Thoracic aorta (tissue), 2 donors: ENCODE measurements at regions not wholly inside any gene's neighbourhood (a gene's known extent, or its start where the extent isn't known, plus 50 kb on each side); places are given as distances from the start of the nearest gene placed in this dataset.
"Not testable (repeated sequence)": the region's sequence is repeated elsewhere in the genome, so short reads cannot be mapped to it uniquely, and the experiment has no call there.

ENCODE experiments used
- ATAC-seq: fragments of 150-250 bp; one replicate; pipeline ENCODE4 v1.8.0; 2017; ENCODE audit warnings: low read depth; ENCODE audit not compliant: insufficient number of reproducible peaks, low FRiP score
- DNase-seq: peaks from one replicate; pipeline ENCODE4 v3.0.0-alpha.2; 2020; ENCODE audit warnings: low spot score
- H3K27ac ChIP-seq, 2 donors: fragments of 200-600 bp; sonication (generic); 1 replicate in 1 of 2; 2 replicates in 1 of 2; pipeline ENCODE4 v1.5.1; 2016; ENCODE audit warnings: mild to moderate bottlenecking in 2 of 2, moderate library complexity in 2 of 2
- H3K27me3 ChIP-seq: fragments of 200-600 bp; sonication (generic); replicated peaks from 2 replicates; pipeline ENCODE4 v1.6.0; 2016; ENCODE audit warnings: mild to moderate bottlenecking; ENCODE audit not compliant: insufficient read depth
- H3K36me3 ChIP-seq: fragments of 200-600 bp; sonication (generic); one replicate; pipeline ENCODE4 v1.5.1; 2016
- H3K4me1 ChIP-seq, 2 donors: fragments of 200-600 bp; sonication (generic); 1 replicate in 1 of 2; 2 replicates in 1 of 2; pipeline versions ENCODE4 v1.5.1 to v1.6.0; 2016; ENCODE audit warnings: low read depth in 2 of 2, mild to moderate bottlenecking in 1 of 2; ENCODE audit not compliant: control insufficient read depth in 1 of 2
- H3K4me3 ChIP-seq: fragments of 200-600 bp; sonication (generic); 2 replicates; pipeline ENCODE4 v1.5.1; 2016; ENCODE audit warnings: mild to moderate bottlenecking
- H3K9me3 ChIP-seq: fragments of 200-600 bp; sonication (generic); 2 replicates; pipeline ENCODE4 v1.5.1; 2016
- TF ChIP-seq, protein P1 (sequence below): fragments of 200-600 bp; sonication (generic); IDR thresholded peaks from one replicate; pipeline ENCODE4 v1.5.1; 2019; ENCODE audit warnings: antibody characterized with exemption

DNA sequence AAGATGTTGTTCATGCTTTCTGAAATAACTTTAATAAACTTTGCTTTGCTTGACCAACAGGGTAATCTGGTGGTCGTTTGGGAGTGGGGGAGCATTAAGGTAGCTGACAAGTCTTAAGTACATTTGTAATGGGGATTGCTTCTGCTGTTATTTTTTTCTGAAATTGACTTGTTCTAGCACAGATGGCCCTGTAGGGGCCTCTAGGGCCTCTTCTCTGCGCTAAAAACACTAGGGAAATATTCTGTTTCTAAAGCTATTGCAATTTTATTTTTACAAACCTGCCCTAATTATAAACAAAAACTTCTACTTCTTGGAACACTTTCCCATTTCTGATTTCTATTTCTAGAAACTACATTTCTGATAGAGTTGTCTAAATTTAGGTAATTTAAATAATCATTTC lies 191.3 kb upstream of the KCNJ3 start:
- TF ChIP-seq, protein P1, sequence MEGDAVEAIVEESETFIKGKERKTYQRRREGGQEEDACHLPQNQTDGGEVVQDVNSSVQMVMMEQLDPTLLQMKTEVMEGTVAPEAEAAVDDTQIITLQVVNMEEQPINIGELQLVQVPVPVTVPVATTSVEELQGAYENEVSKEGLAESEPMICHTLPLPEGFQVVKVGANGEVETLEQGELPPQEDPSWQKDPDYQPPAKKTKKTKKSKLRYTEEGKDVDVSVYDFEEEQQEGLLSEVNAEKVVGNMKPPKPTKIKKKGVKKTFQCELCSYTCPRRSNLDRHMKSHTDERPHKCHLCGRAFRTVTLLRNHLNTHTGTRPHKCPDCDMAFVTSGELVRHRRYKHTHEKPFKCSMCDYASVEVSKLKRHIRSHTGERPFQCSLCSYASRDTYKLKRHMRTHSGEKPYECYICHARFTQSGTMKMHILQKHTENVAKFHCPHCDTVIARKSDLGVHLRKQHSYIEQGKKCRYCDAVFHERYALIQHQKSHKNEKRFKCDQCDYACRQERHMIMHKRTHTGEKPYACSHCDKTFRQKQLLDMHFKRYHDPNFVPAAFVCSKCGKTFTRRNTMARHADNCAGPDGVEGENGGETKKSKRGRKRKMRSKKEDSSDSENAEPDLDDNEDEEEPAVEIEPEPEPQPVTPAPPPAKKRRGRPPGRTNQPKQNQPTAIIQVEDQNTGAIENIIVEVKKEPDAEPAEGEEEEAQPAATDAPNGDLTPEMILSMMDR = no peak
- DNase-seq = no peak
- H3K4me3 ChIP-seq = no peak overlapping the region
- no peak overlapping the region for H3K27ac ChIP-seq
- no peaks in the 10 kb centered on the region for H3K27me3 ChIP-seq
- ATAC-seq = no peak
- H3K9me3 ChIP-seq = no peaks in the 10 kb centered on the region
- H3K36me3 ChIP-seq = no peaks in the 10 kb centered on the region
- no peaks in the 10 kb centered on the region for H3K4me1 ChIP-seq

DNA sequence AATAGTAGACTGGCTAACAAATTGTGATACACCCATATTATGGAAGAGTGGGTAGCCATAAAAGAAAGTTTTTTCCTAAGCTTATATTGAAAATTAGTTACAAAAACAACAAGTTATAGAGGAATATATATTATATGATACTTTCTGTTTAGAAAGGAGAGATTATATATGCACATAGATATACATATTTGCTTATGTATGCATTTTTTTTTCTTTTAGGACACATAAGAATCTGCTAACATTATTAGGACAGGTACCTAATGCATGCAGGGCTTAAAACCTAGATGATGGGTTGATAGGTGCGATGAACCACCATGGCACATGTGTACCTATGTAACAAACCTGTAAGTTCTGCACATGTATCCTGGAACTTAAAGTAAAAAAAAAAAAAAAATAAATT lies 179.6 kb upstream of the KCNJ3 start:
- no peak for DNase-seq
- no peaks in the 10 kb centered on the region for H3K4me1 ChIP-seq
- H3K4me3 ChIP-seq = no peak overlapping the region

GRCh38 chr2:154520951-154521350 lies 177.5 kb upstream of the KCNJ3 start:
- not testable (repeated sequence) for ATAC-seq, H3K9me3 ChIP-seq, H3K27me3 ChIP-seq, H3K4me3 ChIP-seq, H3K4me1 ChIP-seq, DNase-seq, H3K27ac ChIP-seq, H3K36me3 ChIP-seq

More for the DNA sequence above, 179.6 kb upstream of the KCNJ3 start:
- TF ChIP-seq, protein P1 = no peak
- no peak for ATAC-seq
- Histone ChIP-seq H3K27ac (no peak overlapping the region), H3K27me3 (no peaks in the 10 kb centered on the region), H3K36me3 (no peaks in the 10 kb centered on the region), H3K9me3 (no peaks in the 10 kb centered on the region)

- no peaks in the 10 kb centered on the region for H3K36me3 ChIP-seq
- no peak overlapping the region for H3K4me3 ChIP-seq
- ATAC-seq (no peak), DNase-seq (no peak)
- H3K27ac ChIP-seq = no peak overlapping the region
- TF ChIP-seq, protein P1 = no peak
- no peaks in the 10 kb centered on the region for H3K27me3 ChIP-seq
- H3K9me3 ChIP-seq = no peaks in the 10 kb centered on the region
- H3K4me1 ChIP-seq = no peaks in the 10 kb centered on the region
Observed at GRCh38 chr2:154526234-154526633, 172.3 kb upstream of the KCNJ3 start.

GRCh38 chr2:154527962-154528361 lies 170.5 kb upstream of the KCNJ3 start:
- no peaks in the 10 kb centered on the region for H3K9me3 ChIP-seq
- no peaks in the 10 kb centered on the region for H3K36me3 ChIP-seq
- H3K27me3 ChIP-seq = no peaks in the 10 kb centered on the region
- no peak for DNase-seq
- no peak overlapping the region for H3K4me3 ChIP-seq
- no peak overlapping the region for H3K27ac ChIP-seq
- peaks cover 3 to 17% of the 10 kb centered on the region in 2 donors for H3K4me1 ChIP-seq
- TF ChIP-seq, protein P1 = no peak
- no peak for ATAC-seq

DNA sequence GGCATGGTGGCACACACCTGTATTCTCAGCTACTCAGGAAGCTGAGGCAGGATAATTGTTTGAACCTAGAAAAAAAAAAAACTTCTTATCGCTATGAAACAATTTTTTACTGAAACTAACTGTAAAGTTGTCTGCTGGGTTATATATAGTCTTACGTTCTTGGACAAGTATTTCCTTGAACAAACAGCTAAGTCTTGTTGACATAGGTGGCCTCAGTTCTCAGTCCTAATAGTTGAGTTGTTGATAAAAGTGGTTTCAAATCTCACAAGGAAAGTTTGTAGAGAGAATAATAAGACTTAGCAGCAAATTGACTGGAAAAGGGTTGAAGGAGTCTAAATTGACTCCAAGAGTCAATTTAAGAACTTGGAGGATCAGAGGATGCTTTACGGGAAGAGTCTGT lies 166.5 kb upstream of the KCNJ3 start:
- TF ChIP-seq, protein P1 = no peak
- Histone ChIP-seq H3K27me3 (no peaks in the 10 kb centered on the region), H3K9me3 (no peaks in the 10 kb centered on the region), H3K36me3 (no peaks in the 10 kb centered on the region), H3K4me1 (peaks cover 3 to 23% of the 10 kb centered on the region in 2 donors), H3K27ac (peak overlapping the region; percentile 0 to 36), H3K4me3 (no peak overlapping the region)
- ATAC-seq (no peak), DNase-seq (no peak)
